ENCODE measurements at regions not wholly inside any gene's neighbourhood (a gene's known extent, or its start where the extent isn't known, plus 50 kb on each side); places are given as distances from the start of the nearest gene placed in this dataset.

DNA sequence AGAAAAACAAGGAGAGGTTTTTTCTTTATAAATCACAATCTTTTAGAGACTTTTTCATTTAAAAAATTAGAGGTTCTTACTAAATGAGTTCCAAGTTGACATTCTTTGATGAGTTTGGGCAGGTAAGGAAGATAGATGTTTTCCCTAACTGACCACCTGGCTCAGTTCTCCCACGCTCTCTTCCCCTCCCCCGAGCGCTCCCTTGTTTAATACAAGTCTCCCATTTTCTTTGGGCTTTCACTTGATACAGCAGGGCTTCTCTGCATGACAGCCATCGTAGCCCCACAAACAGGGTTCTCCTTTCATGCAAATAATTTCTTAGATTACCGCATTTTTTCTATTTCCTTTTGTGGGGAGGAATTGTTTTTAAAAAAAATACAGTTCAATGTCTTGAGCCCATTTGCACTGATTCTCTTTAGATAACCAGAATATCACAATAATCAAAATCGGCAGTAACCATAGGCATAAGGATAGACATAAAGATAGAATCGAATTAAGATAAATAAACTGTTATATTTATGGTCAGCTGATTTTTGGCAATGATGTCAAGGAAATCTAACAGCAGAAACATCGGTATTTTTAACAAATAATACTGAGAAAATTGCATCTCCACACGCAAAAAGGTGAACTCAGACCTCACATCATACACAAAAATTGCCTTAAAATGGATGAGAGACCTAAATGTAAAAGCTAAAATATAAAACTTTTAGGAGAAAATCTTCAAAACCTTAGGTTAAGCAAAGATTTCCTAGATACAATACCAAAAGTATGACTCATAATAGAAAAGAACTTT is 325.4 kb downstream of the PIK3R1 start:
- TF ChIP-seq SMC3 (conservative IDR thresholded peaks at IDR 0.05; ENCODE audit: insufficient read depth, low read depth, low read length) (no peak), POLR2A (conservative IDR thresholded peaks at IDR 0.05) (no peak), ASH1L (IDR thresholded peaks at IDR 0.05; ENCODE audit: borderline replicate concordance, low read depth, partially characterized antibody) (no peak), CBX2 (IDR thresholded peaks at IDR 0.05; ENCODE audit: insufficient read depth, low read length, poor library complexity, severe bottlenecking) (no peak), CTBP1 (IDR thresholded peaks at IDR 0.05; ENCODE audit: borderline replicate concordance) (no peak)
- TF ChIP-seq, protein P1, sequence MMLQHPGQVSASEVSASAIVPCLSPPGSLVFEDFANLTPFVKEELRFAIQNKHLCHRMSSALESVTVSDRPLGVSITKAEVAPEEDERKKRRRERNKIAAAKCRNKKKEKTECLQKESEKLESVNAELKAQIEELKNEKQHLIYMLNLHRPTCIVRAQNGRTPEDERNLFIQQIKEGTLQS (IDR thresholded peaks at IDR 0.05), result 0 out of 2 replicates have a peak, but pooled peaks have one; percentile 18
- TF ChIP-seq, protein P1 (CRISPR knock-in tag; conservative IDR thresholded peaks at IDR 0.05), result no peak
- TF ChIP-seq, protein P2, sequence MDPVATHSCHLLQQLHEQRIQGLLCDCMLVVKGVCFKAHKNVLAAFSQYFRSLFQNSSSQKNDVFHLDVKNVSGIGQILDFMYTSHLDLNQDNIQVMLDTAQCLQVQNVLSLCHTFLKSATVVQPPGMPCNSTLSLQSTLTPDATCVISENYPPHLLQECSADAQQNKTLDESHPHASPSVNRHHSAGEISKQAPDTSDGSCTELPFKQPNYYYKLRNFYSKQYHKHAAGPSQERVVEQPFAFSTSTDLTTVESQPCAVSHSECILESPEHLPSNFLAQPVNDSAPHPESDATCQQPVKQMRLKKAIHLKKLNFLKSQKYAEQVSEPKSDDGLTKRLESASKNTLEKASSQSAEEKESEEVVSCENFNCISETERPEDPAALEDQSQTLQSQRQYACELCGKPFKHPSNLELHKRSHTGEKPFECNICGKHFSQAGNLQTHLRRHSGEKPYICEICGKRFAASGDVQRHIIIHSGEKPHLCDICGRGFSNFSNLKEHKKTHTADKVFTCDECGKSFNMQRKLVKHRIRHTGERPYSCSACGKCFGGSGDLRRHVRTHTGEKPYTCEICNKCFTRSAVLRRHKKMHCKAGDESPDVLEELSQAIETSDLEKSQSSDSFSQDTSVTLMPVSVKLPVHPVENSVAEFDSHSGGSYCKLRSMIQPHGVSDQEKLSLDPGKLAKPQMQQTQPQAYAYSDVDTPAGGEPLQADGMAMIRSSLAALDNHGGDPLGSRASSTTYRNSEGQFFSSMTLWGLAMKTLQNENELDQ (CRISPR knock-in tag; IDR thresholded peaks at IDR 0.05; ENCODE audit: borderline replicate concordance), result no peak

Data from K562 (cell line).